GM19467 (cell line): ENCODE measurements at regions not wholly inside any gene's neighbourhood (a gene's known extent, or its start where the extent isn't known, plus 50 kb on each side); places are given as distances from the start of the nearest gene placed in this dataset.

ENCODE experiments used
- ATAC-seq: cut with Tn5 transposase; IDR thresholded peaks from one replicate; pipeline ENCODE4 v1.9.1; 2021; ENCODE audit warnings: mild to moderate bottlenecking, moderate library complexity; ENCODE audit not compliant: unreplicated experiment

DNA sequence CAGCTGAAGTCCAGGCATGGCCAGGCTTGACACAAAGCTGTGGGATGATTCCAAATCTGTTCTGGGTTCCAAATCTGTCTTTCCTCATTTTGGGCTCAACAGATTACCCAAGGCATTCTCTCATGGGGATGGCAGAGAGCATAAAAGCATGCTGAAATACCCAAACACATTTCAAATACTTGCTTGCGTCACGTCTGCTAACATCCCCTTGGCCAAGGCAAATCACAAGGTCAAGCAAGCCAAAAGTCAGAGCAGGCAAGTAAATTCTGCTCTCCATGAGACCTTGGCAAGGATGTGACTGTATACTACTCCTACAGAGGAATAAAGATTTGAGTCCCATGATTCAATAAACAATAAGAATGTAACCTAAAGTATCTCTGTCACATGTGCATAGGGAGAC, 306.7 kb downstream of the EPB41L4A start:
- no peak for ATAC-seq

DNA sequence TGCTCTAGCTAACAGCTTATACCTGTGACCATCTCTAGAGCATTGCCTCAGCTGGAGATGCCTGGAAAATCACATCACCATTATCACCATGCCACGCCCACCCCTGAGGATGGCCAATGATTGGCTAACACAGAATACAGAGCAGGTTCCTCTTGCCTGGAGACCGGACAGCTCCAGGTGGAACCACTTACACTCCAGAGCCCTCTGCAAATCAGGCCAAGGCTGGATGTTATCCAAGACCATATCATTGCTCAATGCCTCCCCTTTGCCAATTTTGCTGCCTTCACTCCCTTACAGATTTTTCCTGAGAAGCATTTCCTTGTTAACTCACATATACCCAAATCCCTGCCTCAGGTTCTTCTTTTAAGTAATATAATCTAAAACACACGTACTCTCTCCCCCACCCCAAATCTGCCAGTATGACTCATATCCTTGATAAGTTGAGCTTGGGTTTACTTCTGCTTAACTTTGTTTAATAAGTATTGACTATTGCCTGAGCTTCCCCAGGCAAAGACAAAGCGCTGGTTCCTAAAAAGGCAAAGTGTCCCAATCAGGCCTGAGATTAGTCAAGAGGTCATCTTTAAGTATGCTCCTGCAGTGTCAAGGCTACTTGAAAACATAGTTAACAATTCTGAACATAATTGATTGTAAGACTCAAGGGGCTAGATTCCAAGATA, 309.6 kb downstream of the EPB41L4A start:
- ATAC-seq: no peak

DNA sequence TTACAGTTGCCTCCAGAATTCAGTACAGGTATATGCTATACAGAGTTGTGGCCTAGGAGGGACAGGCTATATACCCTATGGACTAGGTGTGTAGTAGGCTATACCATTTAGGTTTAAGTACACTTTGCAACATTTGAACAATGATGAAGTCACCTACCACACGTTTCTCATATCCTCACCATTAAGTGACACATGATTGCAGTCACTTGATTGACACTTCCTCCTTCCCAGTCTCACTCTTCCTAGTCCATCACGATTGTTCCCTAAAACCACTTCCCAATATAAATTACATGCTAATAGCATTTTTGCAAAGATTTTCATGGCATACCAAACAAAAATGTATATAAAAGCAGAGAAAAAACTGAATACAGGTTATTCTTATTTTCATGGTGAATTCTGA, 312.2 kb downstream of the EPB41L4A start:
- no peak for ATAC-seq

DNA sequence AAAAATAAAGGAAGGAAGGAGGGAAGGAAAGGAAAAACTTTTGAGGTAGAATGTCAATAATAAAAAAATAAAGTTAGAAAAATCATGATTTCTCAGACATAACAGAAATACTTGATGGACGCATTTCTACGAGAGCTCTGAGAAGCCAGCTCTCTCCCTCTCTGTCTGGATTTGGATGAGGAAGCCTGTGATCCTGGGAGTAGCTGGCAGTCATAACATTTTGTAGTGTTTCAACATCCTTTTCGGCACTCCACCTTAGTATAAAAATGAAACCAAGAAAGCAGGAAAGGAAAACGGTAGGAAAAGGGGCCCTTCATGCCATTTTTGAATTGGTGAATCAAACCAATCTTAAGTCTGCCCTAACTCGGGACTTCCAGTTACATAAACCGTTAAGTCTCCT, 321.3 kb downstream of the EPB41L4A start:
- ATAC-seq: no peak

DNA sequence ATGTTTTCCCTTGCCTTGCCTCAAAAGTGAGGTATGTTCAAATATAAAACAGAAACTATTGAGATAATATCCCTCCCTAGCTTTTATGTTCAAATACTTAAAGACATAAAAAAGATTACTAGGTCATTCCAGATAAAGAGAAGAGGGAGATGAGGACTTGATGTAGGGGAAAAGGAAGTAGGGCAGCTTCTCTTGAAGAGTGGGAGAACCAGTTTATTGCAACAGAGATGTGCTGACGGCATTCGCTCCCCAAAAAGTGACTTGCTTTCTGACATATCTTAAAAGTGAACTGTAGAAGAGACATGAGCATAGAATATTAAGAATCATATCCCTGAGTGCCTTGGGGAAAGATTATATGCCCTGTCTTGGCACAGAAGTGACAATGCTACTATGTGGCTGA, 330.2 kb upstream of the NREP start:
- no peak for ATAC-seq

DNA sequence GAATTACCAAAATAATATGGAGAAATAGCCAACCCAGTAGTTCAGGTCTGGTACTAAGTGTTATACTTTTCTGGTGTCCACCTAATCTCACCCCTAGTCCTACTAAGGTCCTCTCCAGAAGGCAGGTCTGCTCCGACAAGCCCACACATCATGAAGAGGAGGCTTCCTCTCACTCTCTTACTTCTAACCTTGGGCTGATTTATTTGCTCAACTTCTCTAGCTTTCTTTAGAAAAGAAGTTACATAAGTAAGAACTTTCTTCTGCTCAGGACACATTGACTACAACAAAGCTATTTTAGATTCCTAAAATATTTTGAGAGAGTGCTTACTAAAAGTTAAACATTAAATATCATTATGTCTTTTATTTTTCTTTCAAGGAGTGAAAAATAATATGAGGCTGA, 329.7 kb upstream of the NREP start:
- ATAC-seq: no peak

DNA sequence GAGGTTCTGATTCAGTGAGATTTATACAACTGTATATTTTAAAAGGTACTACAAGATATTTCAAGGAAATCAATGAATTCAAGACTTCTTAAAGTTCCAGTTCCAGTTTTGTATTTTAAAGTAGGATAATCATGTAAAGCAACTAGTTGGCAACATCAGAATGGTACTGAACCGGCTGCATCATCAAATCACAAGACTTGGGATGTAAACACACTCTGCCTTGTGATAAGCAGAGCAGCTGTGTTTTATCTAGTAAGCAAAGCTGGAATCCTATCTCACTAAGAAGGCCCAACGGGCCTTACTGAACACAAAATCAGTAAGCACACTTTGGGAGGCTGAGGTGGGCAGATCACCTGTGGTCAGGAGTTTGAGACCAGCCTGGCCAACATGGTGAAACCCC, 327.2 kb upstream of the NREP start:
- no peak for ATAC-seq

DNA sequence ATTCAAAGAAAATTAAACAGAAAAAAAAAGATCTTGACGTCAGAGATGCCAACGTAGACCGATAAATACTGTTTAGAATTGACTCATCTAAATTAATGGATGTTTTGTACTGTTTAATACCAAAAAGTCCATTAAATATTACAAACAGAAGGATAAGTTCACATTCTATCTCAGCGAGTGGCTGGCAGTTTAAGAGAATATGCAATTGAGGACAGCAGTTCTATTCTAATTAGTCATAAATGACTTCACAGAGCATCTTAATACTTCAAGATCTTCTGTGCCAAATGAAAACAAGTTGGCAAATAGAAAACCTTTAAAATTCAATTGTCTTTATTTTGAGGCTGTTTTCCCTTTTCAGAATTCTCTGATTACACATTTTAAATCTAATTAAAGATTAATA, 326.6 kb upstream of the NREP start:
- no peak for ATAC-seq

DNA sequence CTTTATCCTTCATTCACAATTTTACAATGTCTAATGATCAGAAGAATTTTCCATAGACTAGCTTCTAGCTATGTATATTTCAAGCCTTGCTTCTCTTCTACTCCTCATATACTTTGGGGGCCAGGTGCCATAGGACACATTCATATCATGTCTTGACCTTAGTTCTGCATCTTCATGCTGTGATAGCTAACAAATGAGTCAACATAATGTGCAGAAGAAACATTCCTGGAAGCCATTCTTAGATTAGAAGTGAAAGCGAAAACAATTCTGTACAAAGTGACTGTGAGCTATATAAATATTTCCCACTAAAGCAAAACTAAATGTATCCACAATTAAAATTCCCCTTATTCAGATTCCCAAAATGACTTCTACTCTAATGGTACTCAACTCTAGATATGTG, 320.2 kb upstream of the NREP start:
- ATAC-seq: no peak

DNA sequence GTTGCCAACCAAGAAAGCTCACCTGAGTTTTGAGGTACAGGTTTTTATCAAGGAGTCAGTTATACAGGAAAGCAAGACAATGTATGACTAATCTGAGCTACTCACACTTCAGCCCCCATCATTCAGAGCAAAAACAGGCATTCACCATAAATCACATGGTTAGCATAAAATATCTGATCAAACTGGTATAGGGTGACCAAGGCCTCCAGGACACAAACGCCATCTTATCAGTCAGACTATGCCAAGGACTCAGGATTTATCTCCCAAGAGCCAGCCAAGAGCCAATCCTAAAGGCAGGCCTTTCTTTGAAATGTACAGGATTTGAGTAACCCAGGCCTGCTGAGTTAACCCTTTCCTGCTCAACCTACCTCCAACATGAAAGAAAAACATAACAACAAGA, 313.0 kb upstream of the NREP start:
- ATAC-seq: no peak

DNA sequence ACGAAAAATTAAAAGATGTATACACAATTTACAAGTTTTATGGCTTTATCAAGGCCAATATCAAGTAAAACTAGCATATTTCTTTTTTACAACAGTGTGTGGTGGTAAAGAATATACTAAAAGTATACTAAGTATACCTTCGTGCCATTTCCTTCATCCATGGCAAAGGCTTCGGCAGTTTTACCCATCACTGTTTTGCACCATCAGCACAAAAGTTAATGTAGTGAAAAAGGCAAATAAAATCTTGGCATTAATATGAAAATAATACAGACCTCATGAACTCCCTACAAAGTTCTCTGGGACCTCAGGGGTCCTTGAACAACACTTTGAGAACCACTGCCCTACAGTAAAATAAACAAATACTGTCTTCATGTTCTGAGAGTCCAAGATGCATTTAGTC, 312.3 kb upstream of the NREP start:
- ATAC-seq: no peak

DNA sequence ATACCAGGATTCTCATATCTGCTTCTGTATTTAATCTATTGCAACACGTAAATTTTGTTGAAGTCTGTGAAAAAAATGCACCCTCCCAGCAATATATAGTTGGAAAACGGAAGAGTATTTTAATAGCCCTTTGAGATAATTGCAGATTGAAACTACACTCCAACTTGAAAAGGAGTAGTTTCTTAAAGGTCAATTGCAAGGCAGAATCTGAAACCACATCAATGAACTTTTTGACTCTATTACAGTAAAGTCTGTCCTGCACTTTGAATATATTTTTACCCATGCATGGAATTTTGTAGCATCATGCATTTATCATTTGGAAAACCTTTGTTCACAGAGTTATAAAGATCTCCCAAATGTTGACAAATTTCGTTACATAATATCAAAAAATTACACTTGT, 311.6 kb upstream of the NREP start:
- ATAC-seq: no peak

DNA sequence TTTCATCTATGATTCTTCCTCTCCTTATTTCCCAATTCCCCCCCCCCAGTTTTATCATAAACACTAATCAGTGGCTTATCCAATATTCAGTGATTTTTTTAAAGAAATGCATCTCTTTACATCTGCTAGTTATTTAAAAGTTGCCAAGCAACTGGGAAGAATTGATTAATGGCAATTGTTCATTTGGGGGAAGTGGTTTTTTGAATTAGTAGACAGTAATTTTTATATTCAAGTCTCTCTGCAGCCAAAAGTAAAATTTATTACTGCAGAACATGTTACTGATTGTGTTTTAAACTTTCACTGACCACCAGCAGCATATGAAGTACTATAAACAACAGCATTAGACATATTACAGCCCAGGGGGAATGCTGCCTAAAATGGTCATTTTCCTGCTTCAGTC, 308.8 kb upstream of the NREP start:
- ATAC-seq: no peak

DNA sequence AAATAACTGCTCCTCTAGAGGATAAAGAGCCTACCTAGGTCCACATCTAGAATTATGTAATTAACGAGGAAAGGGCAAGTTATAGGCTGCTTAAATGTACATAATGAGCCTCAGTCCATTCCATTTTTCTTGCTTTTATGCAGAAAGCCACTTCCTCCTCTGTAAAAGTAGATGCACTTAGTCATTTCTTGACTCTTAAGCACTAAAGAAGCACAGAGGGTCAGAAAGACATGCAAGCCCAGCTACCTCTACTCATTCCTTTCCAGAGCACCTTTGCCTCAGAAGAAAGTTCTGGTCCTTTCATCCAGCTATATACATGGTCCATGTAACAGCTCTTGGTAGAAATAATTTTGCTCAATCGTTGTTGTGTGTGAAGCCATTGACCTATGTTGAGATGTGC, 308.0 kb upstream of the NREP start:
- no peak for ATAC-seq

DNA sequence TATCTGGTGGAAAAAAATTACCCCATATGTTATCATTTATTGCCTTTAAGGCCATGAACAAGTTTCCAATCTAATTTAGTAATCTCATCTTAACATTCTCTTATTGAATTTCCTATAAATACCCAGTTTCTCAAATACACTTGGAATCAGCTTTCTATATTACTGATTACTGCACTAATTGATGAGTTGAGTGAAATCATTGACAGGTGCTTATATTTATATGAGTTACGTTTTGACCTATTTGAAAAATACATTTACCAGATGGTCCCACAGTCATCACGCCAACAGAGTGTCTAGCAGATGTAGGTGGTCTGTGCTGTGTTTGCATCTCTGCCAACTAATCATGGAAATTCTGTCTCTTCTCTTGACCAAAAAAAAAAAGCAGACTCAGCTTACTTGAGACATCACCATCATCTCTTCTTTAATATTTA, 307.3 kb upstream of the NREP start:
- no peak for ATAC-seq

DNA sequence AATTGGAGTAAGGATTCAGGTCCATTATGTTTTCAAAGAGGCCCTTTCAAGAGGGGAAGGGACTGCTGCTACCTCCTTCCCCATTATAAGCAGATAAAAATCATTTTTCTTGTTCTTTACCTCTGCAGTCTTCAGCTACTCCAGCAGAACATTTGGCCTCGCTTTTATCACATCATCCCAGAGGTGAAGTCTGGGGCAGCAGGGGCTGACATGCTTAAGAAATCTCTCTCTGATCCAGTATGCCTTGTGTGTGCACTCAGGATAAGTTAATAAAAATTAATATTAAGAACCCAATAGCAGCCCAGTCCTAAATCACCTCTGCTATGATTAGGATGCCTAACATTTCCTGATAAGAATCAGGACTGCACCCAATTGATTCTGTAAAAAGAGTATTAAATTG, 306.9 kb upstream of the NREP start:
- ATAC-seq: no peak

DNA sequence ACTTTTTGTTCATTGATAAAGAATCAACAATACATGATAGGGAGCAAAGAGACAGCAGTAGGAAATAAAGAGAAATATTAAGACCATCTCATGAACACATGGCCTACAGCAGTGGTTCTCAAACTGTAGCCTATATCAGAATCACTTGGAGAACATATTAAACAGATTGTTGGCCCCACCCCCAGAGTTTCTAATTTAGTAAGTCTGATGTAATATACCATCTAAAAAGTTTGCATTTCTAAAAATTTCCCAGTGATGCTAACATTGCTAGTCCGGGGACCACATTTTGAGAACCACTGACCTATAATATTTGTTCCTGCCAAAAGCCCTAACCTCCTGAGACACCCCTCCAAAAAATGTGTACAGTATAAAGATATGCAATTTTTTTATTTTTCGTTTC, 306.2 kb upstream of the NREP start:
- ATAC-seq: no peak

DNA sequence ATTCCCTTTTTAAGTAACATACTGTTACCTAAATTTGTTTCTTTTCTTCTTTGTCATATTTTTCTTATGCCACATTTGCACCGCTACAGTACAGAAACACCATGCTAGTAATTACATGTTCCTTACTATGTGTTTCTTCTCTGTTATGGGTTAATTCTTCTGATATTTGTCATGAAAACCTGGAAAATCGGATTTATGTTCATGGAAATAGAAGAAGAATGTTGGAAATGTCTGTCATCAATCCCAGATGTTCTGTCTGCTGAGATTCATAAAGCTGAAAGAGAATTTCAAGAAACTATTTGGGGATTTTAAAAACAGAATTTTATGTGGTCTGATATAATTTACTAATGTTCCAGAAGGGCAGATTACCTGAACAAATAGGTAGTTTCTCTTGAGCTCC, 305.2 kb upstream of the NREP start:
- ATAC-seq: no peak

DNA sequence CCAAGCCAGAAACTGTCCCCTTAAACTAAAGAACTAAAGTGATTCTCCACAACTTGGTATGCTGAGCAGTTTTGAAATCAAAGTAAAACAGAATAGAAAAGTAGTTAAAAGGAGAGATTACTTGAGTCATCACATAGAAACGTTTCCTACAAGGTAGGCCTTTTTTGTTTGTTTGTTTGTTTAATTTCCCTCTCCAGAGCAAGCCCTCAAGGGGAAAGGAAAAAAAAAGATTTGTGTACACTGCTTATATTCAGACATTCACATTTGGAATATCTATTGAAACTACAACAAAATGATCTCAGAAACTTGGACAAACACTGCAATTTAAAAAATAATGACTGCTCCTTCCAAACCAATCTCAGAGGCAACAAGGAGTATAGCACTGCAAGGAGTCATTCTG, 304.7 kb upstream of the NREP start:
- ATAC-seq: no peak

DNA sequence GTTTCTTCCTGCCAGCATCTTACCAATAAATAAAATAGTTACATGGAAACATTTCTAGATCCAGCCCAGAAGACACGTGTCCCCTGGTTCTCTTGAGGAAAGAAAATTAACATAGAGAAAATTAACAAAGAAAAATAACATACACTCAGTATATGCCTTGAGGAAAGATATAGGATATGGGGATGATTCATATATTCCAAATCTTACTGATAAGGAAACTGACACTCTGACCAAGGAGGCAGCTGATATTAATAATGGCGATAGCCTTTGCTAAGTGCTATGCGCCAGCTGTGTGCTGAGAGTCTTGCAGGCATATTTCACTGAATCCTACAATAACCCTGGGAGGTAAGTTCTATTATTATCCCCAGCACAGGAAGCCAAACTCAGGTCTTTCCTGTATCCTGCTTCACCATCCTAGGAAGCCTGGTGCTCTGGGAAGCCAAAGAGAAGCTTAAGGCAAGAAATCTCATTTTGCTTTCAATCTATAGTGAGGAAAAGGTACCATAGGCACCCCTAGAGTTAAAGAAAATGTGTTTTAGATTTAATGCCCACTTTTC, 302.7 kb upstream of the NREP start:
- no peak for ATAC-seq

DNA sequence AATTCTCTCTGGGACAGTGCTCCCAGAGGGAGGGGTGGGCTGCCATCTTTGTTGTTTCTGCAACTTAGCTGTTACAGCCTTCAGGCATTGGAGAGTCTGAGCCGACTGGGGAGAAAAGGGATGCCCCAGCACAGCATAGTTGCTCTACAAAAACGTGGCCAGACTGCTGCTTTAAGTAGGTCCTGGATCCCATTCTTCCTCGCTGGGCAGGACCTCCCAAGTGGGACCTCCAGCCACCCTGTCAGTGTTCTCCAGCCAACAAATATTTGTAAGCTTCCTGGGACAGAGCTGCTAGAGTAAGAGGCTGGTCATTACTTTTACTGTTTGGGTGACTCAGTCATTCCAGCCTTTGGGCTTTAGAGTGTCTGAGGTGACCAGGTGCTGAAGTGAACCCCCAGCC, 292.7 kb upstream of the NREP start:
- ATAC-seq: no peak

DNA sequence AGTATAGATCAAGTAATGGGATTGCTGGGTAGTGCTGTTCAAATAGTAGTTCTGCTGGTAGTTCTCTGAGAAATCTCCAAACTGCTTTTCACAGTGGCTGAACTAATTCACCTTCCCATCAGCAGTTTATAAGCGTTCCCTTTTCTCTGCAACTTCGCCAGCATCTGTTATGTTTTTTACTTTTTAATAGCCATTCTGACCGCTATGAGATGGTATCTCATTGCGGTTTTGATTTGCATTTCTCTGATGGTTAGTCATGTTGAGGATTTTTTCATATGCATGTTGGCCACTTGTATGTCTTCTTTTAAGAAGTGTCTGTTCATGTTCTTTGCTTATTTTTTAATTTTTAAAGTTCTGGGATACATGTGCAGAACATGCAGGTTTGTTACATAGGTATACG, 279.2 kb upstream of the NREP start:
- ATAC-seq: no peak

DNA sequence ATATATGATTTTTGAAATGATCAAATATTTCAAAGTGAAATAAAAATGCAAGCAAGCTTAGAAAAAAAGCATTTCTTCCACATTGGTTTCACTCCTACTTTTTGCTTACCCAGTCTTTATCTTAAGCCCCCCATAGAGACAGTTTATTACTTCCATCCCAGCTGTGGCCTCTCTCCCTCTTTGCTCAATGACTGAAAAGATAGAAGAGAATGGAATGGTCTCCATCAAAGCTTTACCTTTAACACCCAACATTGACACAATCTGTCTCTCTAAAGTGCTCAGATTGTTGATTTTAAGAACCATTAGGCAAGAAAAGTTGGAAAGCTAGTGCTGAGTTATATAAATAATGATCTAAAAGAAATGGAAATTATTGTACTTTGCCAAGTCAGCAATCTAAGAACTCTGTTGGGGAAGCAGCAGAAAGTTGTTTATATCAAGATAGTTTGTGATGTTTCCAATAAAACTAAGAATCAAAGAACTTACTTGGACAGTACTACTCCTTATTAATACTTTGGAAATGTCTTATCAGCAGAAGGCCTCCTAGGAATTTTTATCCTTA, 277.5 kb upstream of the NREP start:
- ATAC-seq: no peak
